NCI-H345 treated with DMSO at 0.1 percent for 48 hours (cell line): ENCODE measurements at regions not wholly inside any gene's neighbourhood (a gene's known extent, or its start where the extent isn't known, plus 50 kb on each side); places are given as distances from the start of the nearest gene placed in this dataset.

Experiments used
- DNase-seq: peaks from one replicate; lab custom pipeline; 2025; ENCODE audit not compliant: unreplicated experiment; lab: John Stamatoyannopoulos, UW

- no peak for DNase-seq
These were observed 560.9 kb downstream of the MED13L start for GRCh38 chr12:115716551-115716950.

GRCh38 chr12:115712676-115713075 is 564.8 kb downstream of the MED13L start:
- DNase-seq, result no peak

DNA sequence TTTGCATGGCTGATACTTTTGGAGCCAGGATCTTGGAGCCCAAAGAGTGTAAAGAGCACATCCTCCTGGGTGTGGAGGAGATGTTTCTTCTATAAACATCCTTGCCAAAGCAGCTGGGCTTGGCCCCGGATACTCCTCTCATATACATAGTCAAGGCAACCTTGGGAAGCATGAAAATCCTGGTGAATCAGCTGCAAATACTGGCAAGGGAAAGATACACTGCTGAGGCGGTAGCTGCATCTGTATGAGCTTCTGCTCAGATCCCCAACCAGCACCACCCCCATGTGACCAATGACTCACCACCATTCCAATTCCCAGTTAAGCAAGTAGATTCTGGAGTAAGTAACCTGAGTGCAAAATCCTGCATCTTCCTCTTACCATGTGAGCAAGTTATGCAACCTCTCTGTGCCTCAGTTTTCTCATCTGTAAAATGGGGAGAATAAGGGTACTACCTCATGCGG is 567.4 kb downstream of the MED13L start:
- DNase-seq, result no peak

GRCh38 chr12:115709540-115710011 is 567.9 kb downstream of the MED13L start:
- DNase-seq, result no peak

- no peak for DNase-seq
These were observed 568.7 kb downstream of the MED13L start for GRCh38 chr12:115708801-115709200.

- DNase-seq, result no peak
These were observed 576.5 kb downstream of the MED13L start for GRCh38 chr12:115700896-115701465.

GRCh38 chr12:115700081-115700480 is 577.4 kb downstream of the MED13L start:
- DNase-seq, result no peak

DNA sequence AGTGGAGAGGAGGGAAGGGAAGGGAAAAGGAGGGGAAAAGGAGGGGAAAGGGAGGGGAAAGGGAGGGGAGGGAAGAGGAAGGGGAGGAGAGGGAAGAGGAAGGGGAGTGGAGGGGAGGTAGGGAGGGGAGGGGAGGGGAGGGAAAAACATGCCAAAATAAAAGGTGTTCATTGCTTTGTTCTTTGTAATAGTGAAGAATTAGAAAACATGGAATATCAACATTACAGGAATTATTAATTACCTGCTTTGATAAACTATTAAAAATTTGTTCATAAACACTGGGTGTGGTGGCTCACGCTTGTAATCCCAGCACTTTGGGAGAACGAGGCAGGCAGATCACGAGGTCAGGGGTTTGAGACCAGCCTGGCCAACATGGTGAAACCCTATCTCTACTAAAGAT is 579.2 kb downstream of the MED13L start:
- DNase-seq, result no peak

GRCh38 chr12:115697340-115697739 is 580.2 kb downstream of the MED13L start:
- DNase-seq, result peak; percentile 93

GRCh38 chr12:115694564-115694963 is 582.9 kb downstream of the MED13L start:
- DNase-seq, result no peak

DNA sequence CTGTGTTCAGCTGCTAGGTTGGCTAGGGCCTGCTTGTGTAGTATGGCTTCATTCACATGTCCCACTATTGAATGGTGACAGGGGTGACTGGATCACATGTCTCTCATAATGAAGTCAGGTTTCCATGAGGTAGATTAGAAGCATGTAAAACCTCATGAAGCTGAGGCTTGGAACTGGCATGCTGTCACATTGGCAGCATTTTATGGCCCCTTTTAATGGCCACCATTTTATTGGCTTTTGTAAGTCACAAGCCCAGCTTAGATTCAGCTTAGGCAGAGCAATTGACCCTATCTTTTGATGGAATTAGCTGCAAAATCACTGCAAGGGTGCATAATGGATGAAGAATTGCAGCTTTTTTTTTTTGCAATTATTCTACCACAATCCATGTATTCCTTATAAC is 583.5 kb downstream of the MED13L start:
- DNase-seq, result no peak

DNA sequence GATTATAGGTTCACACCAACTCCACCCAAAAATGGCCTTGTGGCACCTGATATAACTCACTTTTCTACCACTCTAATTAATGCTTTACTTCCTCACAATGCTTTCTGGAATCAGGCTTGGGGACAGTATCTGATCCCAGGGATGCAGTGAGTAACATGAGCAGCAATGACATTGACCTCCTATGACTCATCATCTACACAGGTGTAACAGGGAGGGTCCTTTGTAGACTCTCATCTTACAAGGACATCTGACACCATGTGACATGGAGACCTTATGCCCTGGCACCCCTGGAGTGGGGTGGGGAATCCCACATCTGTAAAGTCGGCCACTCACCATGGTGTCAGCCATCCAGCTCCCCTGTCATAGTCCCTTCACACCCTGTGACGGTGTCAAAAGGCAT is 586.4 kb downstream of the MED13L start:
- no peak for DNase-seq

DNA sequence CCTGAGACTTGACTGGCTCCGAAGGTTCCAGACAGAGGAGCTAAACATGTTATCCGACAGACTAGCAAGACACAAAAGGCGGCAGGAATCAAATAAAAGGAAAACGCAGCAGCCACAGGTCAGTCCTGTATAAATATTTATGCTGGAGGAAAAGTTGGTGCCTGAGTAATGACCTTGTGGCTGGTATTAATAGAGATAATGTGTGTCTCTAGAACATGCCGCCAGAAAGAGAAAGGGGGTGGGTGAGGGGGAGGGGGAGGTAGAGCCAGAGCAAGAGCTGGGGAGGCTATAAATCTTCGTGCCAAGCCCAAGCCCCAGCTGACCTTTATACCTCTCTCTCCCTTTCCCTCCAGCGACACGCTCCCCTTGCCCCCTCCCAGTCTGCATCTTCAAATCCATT is 590.4 kb downstream of the MED13L start:
- no peak for DNase-seq

- DNase-seq, result no peak
These were observed 594.2 kb downstream of the MED13L start for GRCh38 chr12:115683240-115683780.

DNA sequence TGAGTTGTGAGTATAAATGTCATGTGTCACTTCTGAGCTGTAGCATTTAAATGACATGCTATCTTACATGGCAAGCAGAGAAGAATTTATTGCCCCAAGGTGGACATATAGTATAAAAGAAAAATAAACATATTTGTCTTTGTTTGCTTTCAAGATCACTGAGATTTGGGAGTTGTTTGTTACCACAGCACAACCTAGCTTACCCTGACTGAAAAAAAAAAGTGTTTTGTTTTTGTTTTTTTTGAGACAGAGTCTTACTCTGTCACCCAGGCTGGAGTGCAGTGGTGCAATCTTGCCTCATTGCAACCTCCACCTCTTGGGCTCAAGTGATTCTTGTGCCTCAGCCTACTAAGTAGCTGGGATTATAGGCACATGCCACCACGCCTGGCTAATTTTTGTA is 596.5 kb downstream of the MED13L start:
- no peak for DNase-seq

DNA sequence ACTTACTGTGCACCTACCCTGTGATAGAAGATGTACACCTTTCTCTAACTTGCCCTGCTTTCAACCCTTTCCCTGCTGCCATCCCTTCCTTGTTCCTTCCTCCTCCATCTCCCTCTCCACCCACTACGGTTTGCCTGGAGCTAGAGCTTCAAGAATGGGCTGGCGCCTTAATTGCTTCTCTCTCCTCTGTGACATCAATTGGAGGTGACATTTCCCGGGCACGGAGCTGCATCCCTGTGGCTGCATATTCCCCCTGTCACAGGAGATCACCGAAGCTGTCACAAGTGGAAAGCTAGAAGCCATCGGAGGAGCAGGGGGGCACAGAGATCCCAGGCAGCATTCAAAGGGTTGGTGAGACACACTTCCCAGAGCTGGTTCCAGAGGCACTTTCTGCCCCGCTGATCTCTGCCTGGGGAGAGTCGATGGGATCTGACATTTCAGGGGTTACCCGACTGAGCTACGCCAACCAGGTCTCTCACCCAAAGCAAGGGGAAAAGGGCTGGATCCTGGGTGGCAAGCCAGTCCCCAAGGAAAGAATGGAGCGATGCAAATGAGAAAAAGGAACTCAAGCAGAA is 604.9 kb downstream of the MED13L start:
- DNase-seq, result no peak

DNA sequence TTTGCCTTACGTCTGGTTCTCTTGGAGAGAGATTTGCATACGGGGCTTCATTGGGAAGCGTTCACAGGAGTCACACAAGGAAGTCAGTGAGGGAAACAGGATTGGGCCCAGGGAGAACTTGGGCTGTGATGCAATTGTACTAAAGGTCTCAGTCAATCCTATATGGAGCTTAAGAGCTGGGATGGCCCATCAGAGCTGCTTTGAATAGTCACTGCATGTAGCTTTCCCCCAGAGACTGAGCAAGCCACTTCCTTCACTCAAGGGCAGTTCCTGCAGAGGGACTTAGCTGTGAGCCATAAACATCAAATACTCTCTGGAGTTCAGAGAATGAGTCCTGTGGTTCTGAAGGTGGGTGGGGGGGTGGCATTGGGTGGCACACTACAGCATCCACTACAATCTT is 605.4 kb downstream of the MED13L start:
- no peak for DNase-seq

GRCh38 chr12:115670869-115671268 is 606.6 kb downstream of the MED13L start:
- no peak for DNase-seq

- DNase-seq, result no peak
These were observed 610.4 kb downstream of the MED13L start for GRCh38 chr12:115667116-115667515.

GRCh38 chr12:115666168-115666567 is 611.3 kb downstream of the MED13L start:
- DNase-seq, result no peak

- DNase-seq, result no peak
These were observed 616.4 kb downstream of the MED13L start for GRCh38 chr12:115661112-115661511.

DNA sequence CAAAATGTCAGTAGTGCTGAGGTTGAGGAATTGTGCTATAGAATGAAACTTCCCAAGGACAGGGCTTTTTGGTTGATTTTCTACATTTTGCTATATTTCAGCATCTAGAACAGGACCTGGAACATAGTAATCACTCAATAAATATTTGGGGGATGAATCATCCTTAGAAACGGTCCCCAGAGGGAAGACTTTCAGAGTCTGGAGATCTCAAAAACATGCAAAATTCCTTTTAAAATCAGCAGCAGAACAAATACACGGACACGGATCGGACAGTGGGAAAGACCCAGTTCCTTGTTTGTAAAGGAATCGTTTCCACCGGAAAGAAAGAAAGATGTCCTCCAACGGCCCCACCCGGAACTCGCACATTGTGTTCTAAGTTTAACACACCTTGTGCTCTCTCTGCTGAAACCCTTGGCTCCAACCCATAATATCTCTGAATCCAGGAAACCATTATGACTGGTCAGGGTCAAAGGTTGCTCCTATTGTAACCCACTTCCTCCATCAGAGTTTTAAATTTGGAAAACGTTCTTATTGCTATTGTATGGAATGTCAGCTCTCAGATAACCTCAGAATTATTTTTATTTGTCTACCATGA is 617.2 kb downstream of the MED13L start:
- DNase-seq, result no peak
